IMR-90 (cell line): ENCODE measurements at regions not wholly inside any gene's neighbourhood (a gene's known extent, or its start where the extent isn't known, plus 50 kb on each side); places are given as distances from the start of the nearest gene placed in this dataset.

ENCODE experiments used
- ATAC-seq: fragments of 200-7000 bp; cut with Tn5 transposase; 2 replicates; pipeline ENCODE4 v1.9.1; 2020; ENCODE audit warnings: low read depth, mild to moderate bottlenecking, moderate library complexity
- BruUV-seq: library from RNA; stranded (reverse); fragments of 400-500 nt; replicated peaks from 2 replicates; lab custom pipeline; 2021; lab: Mats Ljungman, UMichigan
- CTCF ChIA-PET: fragments of 300-600 bp; formaldehyde crosslinking; extraction: SDS; loops from one replicate; lab custom pipeline; 2021; ENCODE audit warnings: antibody characterized with exemption; lab: Yijun Ruan, JAX
- POLR2A ChIA-PET: fragments of 300-600 bp; sonication (Branson Sonifier 250); formaldehyde crosslinking; loops from one replicate; lab custom pipeline; 2022; ENCODE audit warnings: antibody characterized with exemption; ENCODE audit not compliant: unreplicated experiment; lab: Charles Lee
- DNase-seq: peaks from one replicate; pipeline ENCODE4 v3.0.0; 2013
- H2AFZ ChIP-seq: replicated peaks from 2 replicates; pipeline ENCODE3; 2013; ENCODE audit warnings: low read length, mild to moderate bottlenecking; ENCODE audit not compliant: poor library complexity
- H2AK5ac ChIP-seq: 2 replicates; pipeline ENCODE4 v1.6.1; 2013; ENCODE audit warnings: low read depth, low read length, inconsistent platforms
- H2AK9ac ChIP-seq: replicated peaks from 2 replicates; pipeline ENCODE3; 2013; ENCODE audit warnings: mild to moderate bottlenecking, low read depth, low read length, moderate library complexity; ENCODE audit not compliant: poor library complexity
- H2BK120ac ChIP-seq: 2 replicates; pipeline ENCODE4 v1.6.1; 2013; ENCODE audit warnings: low read depth, low read length, inconsistent platforms
- H2BK15ac ChIP-seq: 3 replicates; pipeline ENCODE4 v1.6.1; 2013; ENCODE audit warnings: low read depth, low read length, inconsistent platforms
- H2BK20ac ChIP-seq: 2 replicates; pipeline ENCODE4 v1.6.1; 2013; ENCODE audit warnings: low read depth, mild to moderate bottlenecking, inconsistent platforms, low read length, moderate library complexity
- H2BK5ac ChIP-seq: 2 replicates; pipeline ENCODE4 v1.6.1; 2013; ENCODE audit warnings: mild to moderate bottlenecking, low read depth, low read length, inconsistent platforms; ENCODE audit not compliant: poor library complexity, severe bottlenecking
- H3K14ac ChIP-seq: replicated peaks from 2 replicates; pipeline ENCODE4 v1.6.1; 2013; ENCODE audit warnings: low read depth, low read length, inconsistent platforms
- H3K18ac ChIP-seq: 2 replicates; pipeline ENCODE4 v1.6.1; 2013; ENCODE audit warnings: low read depth, low read length, control low read depth
- H3K23ac ChIP-seq: 2 replicates; pipeline ENCODE4 v1.6.1; 2013; ENCODE audit warnings: low read depth, low read length, inconsistent platforms
- H3K27ac ChIP-seq: 2 replicates; pipeline ENCODE4 v1.5.1; 2013; ENCODE audit warnings: mild to moderate bottlenecking, control low read depth, low read length; ENCODE audit not compliant: insufficient read depth
- H3K27me3 ChIP-seq: 2 replicates; pipeline ENCODE4 v1.6.1; 2013; ENCODE audit warnings: low read length; ENCODE audit not compliant: control insufficient read depth, insufficient read depth
- H3K36me3 ChIP-seq: 2 replicates; pipeline ENCODE4 v1.6.1; 2013; ENCODE audit warnings: low read length, mixed read lengths; ENCODE audit not compliant: control insufficient read depth, insufficient read depth
- H3K4ac ChIP-seq: 2 replicates; pipeline ENCODE4 v1.6.1; 2013; ENCODE audit warnings: low read depth, low read length, inconsistent platforms
- H3K4me1 ChIP-seq: 2 replicates; pipeline ENCODE4 v1.6.1; 2013; ENCODE audit warnings: low read length, mixed read lengths; ENCODE audit not compliant: control insufficient read depth, insufficient read depth
- H3K4me2 ChIP-seq: 2 replicates; pipeline ENCODE4 v1.6.1; 2013; ENCODE audit warnings: low read depth, mild to moderate bottlenecking, control low read depth, low read length, moderate library complexity
- H3K4me3 ChIP-seq: 2 replicates; pipeline ENCODE4 v1.5.1; 2013; ENCODE audit warnings: low read depth, mild to moderate bottlenecking, control low read depth, low read length, moderate library complexity; ENCODE audit not compliant: insufficient read depth
- H3K56ac ChIP-seq: 2 replicates; pipeline ENCODE4 v1.6.1; 2013; ENCODE audit warnings: low read length, inconsistent platforms; ENCODE audit not compliant: insufficient read depth; ENCODE audit errors: extremely low read depth
- H3K79me1 ChIP-seq, 2 experiments: 2 replicates each; pipeline ENCODE4 v1.6.1; 2013; ENCODE audit warnings: low read length in 2 of 2, inconsistent platforms in 1 of 2, low read depth in 1 of 2
- H3K9ac ChIP-seq: 2 replicates; pipeline ENCODE4 v1.6.1; 2013; ENCODE audit warnings: low read depth, low read length, control low read depth
- H3K9me1 ChIP-seq: 2 replicates; pipeline ENCODE4 v1.6.1; 2013; ENCODE audit warnings: low read length, inconsistent platforms; ENCODE audit not compliant: insufficient read depth
- H3K9me3 ChIP-seq: 2 replicates; pipeline ENCODE4 v1.6.1; 2013; ENCODE audit warnings: low read length; ENCODE audit not compliant: control insufficient read depth, insufficient read depth
- H4K20me1 ChIP-seq: 2 replicates; pipeline ENCODE4 v1.6.1; 2013; ENCODE audit warnings: low read length, inconsistent platforms; ENCODE audit not compliant: insufficient read depth
- H4K5ac ChIP-seq: 2 replicates; pipeline ENCODE4 v1.6.1; 2013; ENCODE audit warnings: mild to moderate bottlenecking, low read depth, low read length, control low read depth
- H4K8ac ChIP-seq, 2 experiments: 2 replicates each; pipeline ENCODE4 v1.6.1; 2013; ENCODE audit warnings: low read depth in 2 of 2, low read length in 2 of 2, control low read depth in 1 of 2, inconsistent platforms in 1 of 2
- H4K91ac ChIP-seq: 2 replicates; pipeline ENCODE4 v1.6.1; 2013; ENCODE audit warnings: low read depth, low read length, inconsistent platforms; ENCODE audit not compliant: insufficient read depth
- BHLHE40 ChIP-seq: fragments of 150-350 bp; IDR thresholded peaks from 2 replicates; pipeline ENCODE4 v1.6.1; 2016; ENCODE audit warnings: mild to moderate bottlenecking, low read depth, low read length
- CEBPB ChIP-seq: IDR thresholded peaks from 2 replicates; pipeline ENCODE4 v1.6.1; 2012; ENCODE audit warnings: low read depth, low read length, improper control_type of control experiment
- CHD1 ChIP-seq: IDR thresholded peaks from 2 replicates; pipeline ENCODE4 v1.6.1; 2012; ENCODE audit warnings: low read depth, low read length, improper control_type of control experiment
- CTCF ChIP-seq: conservative IDR thresholded peaks from 2 replicates; pipeline ENCODE4 v1.5.1; 2012; ENCODE audit warnings: mild to moderate bottlenecking, low read depth, low read length, improper control_type of control experiment
- ELK1 ChIP-seq: fragments of 150-350 bp; IDR thresholded peaks from 2 replicates; pipeline ENCODE4 v1.6.1; 2016; ENCODE audit warnings: low read depth, mild to moderate bottlenecking, low read length, moderate library complexity, borderline replicate concordance
- FOS ChIP-seq: fragments of 150-350 bp; IDR thresholded peaks from 2 replicates; pipeline ENCODE4 v1.6.1; 2016; ENCODE audit warnings: low read depth, low read length
- MAFK ChIP-seq: IDR thresholded peaks from 2 replicates; pipeline ENCODE4 v1.6.1; 2012; ENCODE audit warnings: low read depth, low read length, improper control_type of control experiment
- MAZ ChIP-seq: IDR thresholded peaks from 2 replicates; pipeline ENCODE4 v1.6.1; 2012; ENCODE audit warnings: low read depth, mild to moderate bottlenecking, low read length, improper control_type of control experiment, moderate library complexity, borderline replicate concordance
- MXI1 ChIP-seq: IDR thresholded peaks from 2 replicates; pipeline ENCODE4 v1.6.1; 2012; ENCODE audit warnings: low read depth, mild to moderate bottlenecking, low read length, moderate library complexity, borderline replicate concordance
- NFE2L2 ChIP-seq: fragments of 150-350 bp; IDR thresholded peaks from 2 replicates; pipeline ENCODE4 v1.6.1; 2016; ENCODE audit warnings: low read depth, mild to moderate bottlenecking, low read length
- POLR2A ChIP-seq: IDR thresholded peaks from 2 replicates; pipeline ENCODE4 v1.6.1; 2012; ENCODE audit warnings: mild to moderate bottlenecking, low read depth, low read length
- RAD21 ChIP-seq: IDR thresholded peaks from 2 replicates; pipeline ENCODE4 v1.6.1; 2012; ENCODE audit warnings: low read length, improper control_type of control experiment
- RCOR1 ChIP-seq: IDR thresholded peaks from 2 replicates; pipeline ENCODE4 v1.6.1; 2012; ENCODE audit warnings: mild to moderate bottlenecking, low read length, improper control_type of control experiment; ENCODE audit not compliant: insufficient replicate concordance
- RFX5 ChIP-seq: IDR thresholded peaks from 2 replicates; pipeline ENCODE4 v1.8.0; 2012; ENCODE audit warnings: low read depth, mild to moderate bottlenecking, low read length, moderate library complexity
- SMC3 ChIP-seq: fragments of 150-350 bp; IDR thresholded peaks from 2 replicates; pipeline ENCODE4 v1.6.1; 2016; ENCODE audit warnings: low read depth, mild to moderate bottlenecking, antibody characterized with exemption, low read length, moderate library complexity
- WGBS, 2 experiments: methylation state at CpG; one replicate each; pipeline versions ENCODE4 v1.1.5 to v1.1.7; 2013; ENCODE audit warnings: missing lambda C conversion rate in 2 of 2; ENCODE audit not compliant: insufficient read length in 1 of 2; ENCODE audit errors: extremely low coverage in 2 of 2; 5-methylcytosine and 5-hydroxymethylcytosine counted together
- dilution Hi-C: fragments of 300-500 bp; cut with HindIII; formaldehyde crosslinking; loops from one replicate; pipeline ENCODE4 v1.14.3; 2018; ENCODE audit warnings: low sequenced_read_pairs; ENCODE audit not compliant: unreplicated experiment
- in situ Hi-C: fragments of 300-500 bp; cut with MboI; formaldehyde crosslinking; loops from 3 replicates; pipeline ENCODE4 v1.14.3; 2019; ENCODE audit warnings: low sequenced_read_pairs, inconsistent platforms, mixed read lengths
- intact Hi-C: fragments of 100-400 bp; cut with micrococcal nuclease; formaldehyde crosslinking; loops from 2 replicates; pipeline ENCODE4 v1.10.0; 2022

GRCh38 chr4:20049889-20050288 is 201.8 kb upstream of the SLIT2 start:
- no peak overlapping the region for H3K18ac ChIP-seq
- H3K4me3 ChIP-seq = no peak overlapping the region
- dilution Hi-C loops (no loop called here), intact Hi-C loops (no loop called here), in situ Hi-C loops (no loop called here)
- no peak overlapping the region for H4K91ac ChIP-seq
- no peak overlapping the region for H4K8ac ChIP-seq
- no peak overlapping the region for H3K4me2 ChIP-seq
- H3K27ac ChIP-seq = no peak overlapping the region
- no peak overlapping the region for H2BK5ac ChIP-seq
- TF ChIP-seq CEBPB (no peak), RCOR1 (no peak), RFX5 (no peak), RAD21 (no peak), POLR2A (no peak), MAZ (no peak), MXI1 (no peak), CTCF (no peak), ELK1 (no peak), MAFK (no peak), CHD1 (no peak), NFE2L2 (no peak), BHLHE40 (no peak), FOS (no peak), SMC3 (no peak)
- H3K4me1 ChIP-seq = no peaks in the 10 kb centered on the region
- no peak overlapping the region for H3K9ac ChIP-seq
- H3K36me3 ChIP-seq = no peaks in the 10 kb centered on the region
- WGBS, 2 experiments = no CpG with 5 or more reads among the region's 3 CpGs
- ATAC-seq (no peak), DNase-seq (no peak)
- no peak overlapping the region for H2AK5ac ChIP-seq
- no peak overlapping the region for H2BK20ac ChIP-seq
- H3K14ac ChIP-seq = no peak overlapping the region
- H3K27me3 ChIP-seq = no peaks in the 10 kb centered on the region; the same call in 1 of the 2 replicates
- H3K9me1 ChIP-seq = no peaks in the 10 kb centered on the region
- no peaks in the 10 kb centered on the region for H3K9me3 ChIP-seq
- BruUV-seq = no TSS peak
- no peaks in the 10 kb centered on the region for H4K20me1 ChIP-seq
- no peaks in the 10 kb centered on the region for H3K79me1 ChIP-seq
- H4K5ac ChIP-seq = no peak overlapping the region
- H2AFZ ChIP-seq = no peak overlapping the region
- no peak overlapping the region for H2BK120ac ChIP-seq
- no peak overlapping the region for H3K4ac ChIP-seq
- CTCF ChIA-PET = interaction anchor here (0.5 to 0.9 kb wide), 2 partner anchors 144 to 148 kb away, joined by 3 to 4 read pairs; no protein-coding TSS in a partner anchor
- no peak overlapping the region for H3K23ac ChIP-seq
- no peak overlapping the region for H2AK9ac ChIP-seq
- no peak overlapping the region for H3K56ac ChIP-seq
- H2BK15ac ChIP-seq = no peak overlapping the region
- POLR2A ChIA-PET = no interaction called here
